HepG2 (cell line): ENCODE measurements at regions not wholly inside any gene's neighbourhood (a gene's known extent, or its start where the extent isn't known, plus 50 kb on each side); places are given as distances from the start of the nearest gene placed in this dataset.
A peak's percentile ranks its signal among the peaks of the same experiment; 100 is the strongest.

Experiments used
- ARNT2 ChIP-seq: sonication (generic); formaldehyde crosslinking; IDR thresholded peaks from 2 replicates; pipeline ENCODE4 v1.8.0; 2022; ENCODE audit warnings: mild to moderate bottlenecking, low read depth, missing genetic modification reagents, moderate library complexity
- E2F2 ChIP-seq: sonication (generic); formaldehyde crosslinking; IDR thresholded peaks from 2 replicates; pipeline ENCODE4 v1.4.0; 2020; ENCODE audit warnings: missing genetic modification reagents, borderline replicate concordance
- MNT ChIP-seq: fragments of 450-650 bp; IDR thresholded peaks from 2 replicates; pipeline ENCODE4 v1.6.1; 2016
- SRF ChIP-seq: IDR thresholded peaks from 2 replicates; pipeline ENCODE4 v1.6.1; 2011; ENCODE audit warnings: mild to moderate bottlenecking, low read depth, low read length, moderate library complexity
- THRA ChIP-seq: sonication (generic); formaldehyde crosslinking; IDR thresholded peaks from 2 replicates; pipeline ENCODE4 v1.4.0; 2020; ENCODE audit warnings: missing genetic modification reagents, borderline replicate concordance
- ZFYVE20 ChIP-seq: sonication (generic); formaldehyde crosslinking; IDR thresholded peaks from 2 replicates; pipeline ENCODE4 v1.8.0; 2023; ENCODE audit warnings: low read depth, mild to moderate bottlenecking, moderate library complexity, missing genetic modification reagents, borderline replicate concordance
- ZNF501 ChIP-seq: sonication (generic); formaldehyde crosslinking; IDR thresholded peaks from 2 replicates; pipeline ENCODE4 v1.5.1; 2020; ENCODE audit warnings: mild to moderate bottlenecking, moderate library complexity, missing genetic modification reagents
- ZNF552 ChIP-seq: sonication (generic); formaldehyde crosslinking; IDR thresholded peaks from 2 replicates; pipeline ENCODE4 v1.9.0; 2022; ENCODE audit warnings: missing genetic modification reagents, mild to moderate bottlenecking, borderline replicate concordance
- ZNF710 ChIP-seq: sonication (generic); formaldehyde crosslinking; IDR thresholded peaks from 2 replicates; pipeline ENCODE4 v1.5.0; 2020; ENCODE audit warnings: mild to moderate bottlenecking, missing genetic modification reagents, borderline replicate concordance
- ZNF788 ChIP-seq: sonication (generic); formaldehyde crosslinking; IDR thresholded peaks from 2 replicates; pipeline ENCODE4 v1.5.0; 2020; ENCODE audit warnings: mild to moderate bottlenecking, missing genetic modification reagents, borderline replicate concordance

- TF ChIP-seq THRA (CRISPR knock-in tag) (no peak), ARNT2 (CRISPR knock-in tag) (no peak), E2F2 (CRISPR knock-in tag) (no peak), MNT (peak; percentile 100), ZNF710 (CRISPR knock-in tag) (no peak), ZFYVE20 (no peak), ZNF501 (CRISPR knock-in tag) (no peak), ZNF788 (CRISPR knock-in tag) (no peak), ZNF552 (CRISPR knock-in tag) (no peak), SRF (no peak)
- TF ChIP-seq, all 625 proteins: peak for 3
Observed at GRCh38 chr20:16179919-16180318, 393.3 kb downstream of the KIF16B start (continued).
